H54 (cell line): ENCODE measurements at regions not wholly inside any gene's neighbourhood (a gene's known extent, or its start where the extent isn't known, plus 50 kb on each side); places are given as distances from the start of the nearest gene placed in this dataset.

Source experiments
- DNase-seq: peaks from one replicate; pipeline ENCODE4 v3.0.0; 2011; ENCODE audit warnings: low spot score, mixed read lengths; ENCODE audit not compliant: insufficient read length
- FAIRE-seq: peaks from 3 replicates; lab custom pipeline; 2011; peaks lifted over from hg19 to GRCh38; lab: Jason Lieb, UNC
- POLR2A ChIP-seq: IDR thresholded peaks from 2 replicates; pipeline ENCODE4 v1.6.1; 2011; ENCODE audit warnings: low read depth, mild to moderate bottlenecking, low read length

GRCh38 chr2:176557821-176558220, 288.6 kb downstream of the MTX2 start:
- TF ChIP-seq POLR2A: no peak
- FAIRE-seq (no peak), DNase-seq (no peak)

GRCh38 chr2:176558574-176559140, 289.4 kb downstream of the MTX2 start:
- FAIRE-seq (no peak), DNase-seq (no peak)
- TF ChIP-seq POLR2A: no peak

- no peak for TF ChIP-seq POLR2A
- FAIRE-seq: no peak
Measured at GRCh38 chr2:176560296-176560695, 291.1 kb downstream of the MTX2 start.

GRCh38 chr2:176561706-176562105, 292.5 kb downstream of the MTX2 start:
- FAIRE-seq (no peak), DNase-seq (no peak)
- no peak for TF ChIP-seq POLR2A

More at GRCh38 chr2:176560296-176560695, 291.1 kb downstream of the MTX2 start:
- no peak for DNase-seq

GRCh38 chr2:176562359-176563078, 293.3 kb downstream of the MTX2 start:
- no peak for DNase-seq
- peak; percentile 69 for FAIRE-seq
- no peak for TF ChIP-seq POLR2A

GRCh38 chr2:176565641-176566323, 296.5 kb downstream of the MTX2 start:
- DNase-seq (no peak), FAIRE-seq (no peak)
- no peak for TF ChIP-seq POLR2A

GRCh38 chr2:176566496-176566895, 297.3 kb downstream of the MTX2 start:
- no peak for FAIRE-seq

GRCh38 chr2:176566961-176567360, 297.7 kb downstream of the MTX2 start:
- FAIRE-seq (no peak), DNase-seq (no peak)
- no peak for TF ChIP-seq POLR2A

More at GRCh38 chr2:176566496-176566895, 297.3 kb downstream of the MTX2 start:
- no peak for DNase-seq
- TF ChIP-seq POLR2A: no peak

GRCh38 chr2:176567361-176567760, 298.1 kb downstream of the MTX2 start:
- DNase-seq: no peak
- no peak for TF ChIP-seq POLR2A
- FAIRE-seq: no peak

GRCh38 chr2:176569574-176569973, 300.3 kb downstream of the MTX2 start:
- FAIRE-seq (no peak), DNase-seq (no peak)
- TF ChIP-seq POLR2A: no peak

- no peak for DNase-seq
- TF ChIP-seq POLR2A: no peak
- no peak for FAIRE-seq
Measured at GRCh38 chr2:176573612-176574483, 304.6 kb downstream of the MTX2 start.

GRCh38 chr2:176574484-176575236, 305.4 kb downstream of the MTX2 start:
- no peak for FAIRE-seq
- TF ChIP-seq POLR2A: no peak
- DNase-seq: no peak

- DNase-seq (no peak), FAIRE-seq (no peak)
- no peak for TF ChIP-seq POLR2A
Measured at GRCh38 chr2:176575237-176575744, 306.0 kb downstream of the MTX2 start.
